Mucosa of stomach (tissue), 1 donor: ENCODE measurements at regions not wholly inside any gene's neighbourhood (a gene's known extent, or its start where the extent isn't known, plus 50 kb on each side); places are given as distances from the start of the nearest gene placed in this dataset.

Experiments
- H3K27me3 ChIP-seq: one replicate; pipeline ENCODE4 v1.7.0; 2013; ENCODE audit warnings: mild to moderate bottlenecking, low read length; ENCODE audit not compliant: control insufficient read depth, insufficient read depth
- H3K36me3 ChIP-seq: one replicate; pipeline ENCODE4 v1.7.0; 2013; ENCODE audit warnings: low read length; ENCODE audit not compliant: control insufficient read depth, insufficient read depth
- H3K4me1 ChIP-seq: one replicate; pipeline ENCODE4 v1.7.0; 2013; ENCODE audit warnings: mild to moderate bottlenecking, low read length; ENCODE audit not compliant: control insufficient read depth, insufficient read depth
- H3K4me3 ChIP-seq: one replicate; pipeline ENCODE4 v1.7.0; 2013; ENCODE audit warnings: low read length
- H3K9ac ChIP-seq: one replicate; pipeline ENCODE4 v1.7.0; 2013; ENCODE audit warnings: mild to moderate bottlenecking, low read length, moderate library complexity
- H3K9me3 ChIP-seq: one replicate; pipeline ENCODE4 v1.7.0; 2013; ENCODE audit warnings: mild to moderate bottlenecking, low read length, moderate library complexity; ENCODE audit not compliant: control insufficient read depth
- donor health status: Pancreatic carcinoma.

- H3K9ac ChIP-seq = no peak overlapping the region
- H3K4me1 ChIP-seq = no peaks in the 10 kb centered on the region
- H3K9me3 ChIP-seq = no peaks in the 10 kb centered on the region
- H3K4me3 ChIP-seq = no peak overlapping the region
- no peaks in the 10 kb centered on the region for H3K27me3 ChIP-seq
- no peaks in the 10 kb centered on the region for H3K36me3 ChIP-seq
Observed at GRCh38 chr2:103815731-103816130, 1038.2 kb upstream of the POU3F3 start.

GRCh38 chr2:103817746-103818145 is 1036.2 kb upstream of the POU3F3 start:
- no peak overlapping the region for H3K4me3 ChIP-seq
- no peaks in the 10 kb centered on the region for H3K9me3 ChIP-seq
- H3K27me3 ChIP-seq = no peaks in the 10 kb centered on the region
- H3K4me1 ChIP-seq = no peaks in the 10 kb centered on the region
- no peaks in the 10 kb centered on the region for H3K36me3 ChIP-seq
- no peak overlapping the region for H3K9ac ChIP-seq

- no peaks in the 10 kb centered on the region for H3K4me1 ChIP-seq
- H3K27me3 ChIP-seq = no peaks in the 10 kb centered on the region
- no peaks in the 10 kb centered on the region for H3K36me3 ChIP-seq
- no peak overlapping the region for H3K4me3 ChIP-seq
- no peak overlapping the region for H3K9ac ChIP-seq
- H3K9me3 ChIP-seq = no peaks in the 10 kb centered on the region
Observed at GRCh38 chr2:103818176-103818575, 1035.7 kb upstream of the POU3F3 start.

GRCh38 chr2:103819599-103819998 is 1034.3 kb upstream of the POU3F3 start:
- no peaks in the 10 kb centered on the region for H3K36me3 ChIP-seq
- no peaks in the 10 kb centered on the region for H3K27me3 ChIP-seq
- no peaks in the 10 kb centered on the region for H3K9me3 ChIP-seq
- no peak overlapping the region for H3K9ac ChIP-seq
- H3K4me3 ChIP-seq = no peak overlapping the region
- no peaks in the 10 kb centered on the region for H3K4me1 ChIP-seq

- Histone ChIP-seq H3K36me3 (no peaks in the 10 kb centered on the region), H3K27me3 (no peaks in the 10 kb centered on the region), H3K9ac (no peak overlapping the region)
Observed at GRCh38 chr2:103823847-103824246, 1030.1 kb upstream of the POU3F3 start.

GRCh38 chr2:103847276-103847675 is 1006.6 kb upstream of the POU3F3 start:
- Histone ChIP-seq H3K9me3 (no peaks in the 10 kb centered on the region), H3K4me3 (no peak overlapping the region), H3K4me1 (no peaks in the 10 kb centered on the region), H3K9ac (no peak overlapping the region), H3K27me3 (no peaks in the 10 kb centered on the region), H3K36me3 (no peaks in the 10 kb centered on the region)

More at GRCh38 chr2:103823847-103824246, 1030.1 kb upstream of the POU3F3 start:
- no peak overlapping the region for H3K4me3 ChIP-seq
- H3K4me1 ChIP-seq = no peaks in the 10 kb centered on the region
- H3K9me3 ChIP-seq = no peaks in the 10 kb centered on the region

- Histone ChIP-seq H3K9ac (no peak overlapping the region), H3K36me3 (no peaks in the 10 kb centered on the region), H3K4me1 (no peaks in the 10 kb centered on the region), H3K9me3 (no peaks in the 10 kb centered on the region), H3K27me3 (no peaks in the 10 kb centered on the region), H3K4me3 (no peak overlapping the region)
Observed at GRCh38 chr2:103859238-103859637, 994.7 kb upstream of the POU3F3 start.

- H3K4me1 ChIP-seq = no peaks in the 10 kb centered on the region
- H3K27me3 ChIP-seq = no peaks in the 10 kb centered on the region
- no peaks in the 10 kb centered on the region for H3K9me3 ChIP-seq
- H3K9ac ChIP-seq = no peak overlapping the region
- no peaks in the 10 kb centered on the region for H3K36me3 ChIP-seq
- no peak overlapping the region for H3K4me3 ChIP-seq
Observed at GRCh38 chr2:103860016-103860415, 993.9 kb upstream of the POU3F3 start.

GRCh38 chr2:103868396-103868795 is 985.5 kb upstream of the POU3F3 start:
- Histone ChIP-seq H3K4me3 (no peak overlapping the region), H3K36me3 (no peaks in the 10 kb centered on the region), H3K27me3 (no peaks in the 10 kb centered on the region), H3K9me3 (no peaks in the 10 kb centered on the region), H3K4me1 (no peaks in the 10 kb centered on the region), H3K9ac (no peak overlapping the region)

GRCh38 chr2:103873716-103874351 is 980.1 kb upstream of the POU3F3 start:
- H3K4me3 ChIP-seq = no peak overlapping the region
- H3K27me3 ChIP-seq = no peaks in the 10 kb centered on the region
- no peaks in the 10 kb centered on the region for H3K36me3 ChIP-seq

GRCh38 chr2:103875131-103875530 is 978.8 kb upstream of the POU3F3 start:
- H3K36me3 ChIP-seq = no peaks in the 10 kb centered on the region
- H3K4me3 ChIP-seq = no peak overlapping the region
- no peaks in the 10 kb centered on the region for H3K4me1 ChIP-seq
- no peaks in the 10 kb centered on the region for H3K9me3 ChIP-seq
- no peak overlapping the region for H3K9ac ChIP-seq
- H3K27me3 ChIP-seq = no peaks in the 10 kb centered on the region

More at GRCh38 chr2:103873716-103874351, 980.1 kb upstream of the POU3F3 start:
- Histone ChIP-seq H3K9ac (no peak overlapping the region), H3K9me3 (no peaks in the 10 kb centered on the region), H3K4me1 (no peaks in the 10 kb centered on the region)

GRCh38 chr2:103875531-103875930 is 978.4 kb upstream of the POU3F3 start:
- Histone ChIP-seq H3K9ac (no peak overlapping the region), H3K36me3 (no peaks in the 10 kb centered on the region), H3K4me3 (no peak overlapping the region), H3K9me3 (no peaks in the 10 kb centered on the region), H3K4me1 (no peaks in the 10 kb centered on the region), H3K27me3 (no peaks in the 10 kb centered on the region)

GRCh38 chr2:103876611-103877010 is 977.3 kb upstream of the POU3F3 start:
- no peak overlapping the region for H3K4me3 ChIP-seq
- H3K9ac ChIP-seq = no peak overlapping the region
- H3K27me3 ChIP-seq = no peaks in the 10 kb centered on the region
- no peaks in the 10 kb centered on the region for H3K36me3 ChIP-seq
- H3K9me3 ChIP-seq = no peaks in the 10 kb centered on the region
- no peaks in the 10 kb centered on the region for H3K4me1 ChIP-seq
